ENCODE measurements at regions not wholly inside any gene's neighbourhood (a gene's known extent, or its start where the extent isn't known, plus 50 kb on each side); places are given as distances from the start of the nearest gene placed in this dataset.

DNA sequence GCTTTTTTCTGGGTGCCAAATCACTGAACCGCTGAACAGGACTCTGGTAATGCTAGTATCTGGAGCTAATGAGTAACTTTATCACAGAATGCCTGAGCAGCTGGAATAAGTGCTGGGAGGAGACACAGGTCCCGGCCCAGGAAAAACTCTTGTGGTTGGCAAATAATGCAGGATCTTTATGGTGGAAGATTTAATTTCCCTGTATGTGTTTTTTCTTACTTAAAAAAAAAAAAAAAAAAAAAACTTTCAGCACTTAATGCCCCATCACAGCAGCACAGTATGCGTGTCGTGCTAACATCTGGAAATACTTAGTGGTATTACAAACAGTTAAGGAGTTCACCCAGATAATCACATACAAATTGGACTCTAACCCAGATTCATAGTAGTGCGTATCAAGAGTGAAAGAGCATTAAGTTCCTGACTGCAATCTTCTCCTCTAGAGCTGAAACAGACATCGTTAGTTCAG is 220.7 kb downstream of the TOMM20 start:
- TF ChIP-seq, protein P1, sequence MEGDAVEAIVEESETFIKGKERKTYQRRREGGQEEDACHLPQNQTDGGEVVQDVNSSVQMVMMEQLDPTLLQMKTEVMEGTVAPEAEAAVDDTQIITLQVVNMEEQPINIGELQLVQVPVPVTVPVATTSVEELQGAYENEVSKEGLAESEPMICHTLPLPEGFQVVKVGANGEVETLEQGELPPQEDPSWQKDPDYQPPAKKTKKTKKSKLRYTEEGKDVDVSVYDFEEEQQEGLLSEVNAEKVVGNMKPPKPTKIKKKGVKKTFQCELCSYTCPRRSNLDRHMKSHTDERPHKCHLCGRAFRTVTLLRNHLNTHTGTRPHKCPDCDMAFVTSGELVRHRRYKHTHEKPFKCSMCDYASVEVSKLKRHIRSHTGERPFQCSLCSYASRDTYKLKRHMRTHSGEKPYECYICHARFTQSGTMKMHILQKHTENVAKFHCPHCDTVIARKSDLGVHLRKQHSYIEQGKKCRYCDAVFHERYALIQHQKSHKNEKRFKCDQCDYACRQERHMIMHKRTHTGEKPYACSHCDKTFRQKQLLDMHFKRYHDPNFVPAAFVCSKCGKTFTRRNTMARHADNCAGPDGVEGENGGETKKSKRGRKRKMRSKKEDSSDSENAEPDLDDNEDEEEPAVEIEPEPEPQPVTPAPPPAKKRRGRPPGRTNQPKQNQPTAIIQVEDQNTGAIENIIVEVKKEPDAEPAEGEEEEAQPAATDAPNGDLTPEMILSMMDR (IDR thresholded peaks at IDR 0.05; ENCODE audit: insufficient read depth, low read length), result no peak
- TF ChIP-seq, protein P2, sequence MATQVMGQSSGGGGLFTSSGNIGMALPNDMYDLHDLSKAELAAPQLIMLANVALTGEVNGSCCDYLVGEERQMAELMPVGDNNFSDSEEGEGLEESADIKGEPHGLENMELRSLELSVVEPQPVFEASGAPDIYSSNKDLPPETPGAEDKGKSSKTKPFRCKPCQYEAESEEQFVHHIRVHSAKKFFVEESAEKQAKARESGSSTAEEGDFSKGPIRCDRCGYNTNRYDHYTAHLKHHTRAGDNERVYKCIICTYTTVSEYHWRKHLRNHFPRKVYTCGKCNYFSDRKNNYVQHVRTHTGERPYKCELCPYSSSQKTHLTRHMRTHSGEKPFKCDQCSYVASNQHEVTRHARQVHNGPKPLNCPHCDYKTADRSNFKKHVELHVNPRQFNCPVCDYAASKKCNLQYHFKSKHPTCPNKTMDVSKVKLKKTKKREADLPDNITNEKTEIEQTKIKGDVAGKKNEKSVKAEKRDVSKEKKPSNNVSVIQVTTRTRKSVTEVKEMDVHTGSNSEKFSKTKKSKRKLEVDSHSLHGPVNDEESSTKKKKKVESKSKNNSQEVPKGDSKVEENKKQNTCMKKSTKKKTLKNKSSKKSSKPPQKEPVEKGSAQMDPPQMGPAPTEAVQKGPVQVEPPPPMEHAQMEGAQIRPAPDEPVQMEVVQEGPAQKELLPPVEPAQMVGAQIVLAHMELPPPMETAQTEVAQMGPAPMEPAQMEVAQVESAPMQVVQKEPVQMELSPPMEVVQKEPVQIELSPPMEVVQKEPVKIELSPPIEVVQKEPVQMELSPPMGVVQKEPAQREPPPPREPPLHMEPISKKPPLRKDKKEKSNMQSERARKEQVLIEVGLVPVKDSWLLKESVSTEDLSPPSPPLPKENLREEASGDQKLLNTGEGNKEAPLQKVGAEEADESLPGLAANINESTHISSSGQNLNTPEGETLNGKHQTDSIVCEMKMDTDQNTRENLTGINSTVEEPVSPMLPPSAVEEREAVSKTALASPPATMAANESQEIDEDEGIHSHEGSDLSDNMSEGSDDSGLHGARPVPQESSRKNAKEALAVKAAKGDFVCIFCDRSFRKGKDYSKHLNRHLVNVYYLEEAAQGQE (IDR thresholded peaks at IDR 0.05; ENCODE audit: insufficient replicate concordance, low read depth), result no peak
- TF ChIP-seq SPI1 (IDR thresholded peaks at IDR 0.05; ENCODE audit: borderline replicate concordance, low read depth), result no peak

Measured in HL-60 (cell line).